GM23338 (cell line): ENCODE measurements at regions not wholly inside any gene's neighbourhood (a gene's known extent, or its start where the extent isn't known, plus 50 kb on each side); places are given as distances from the start of the nearest gene placed in this dataset.

Source experiments
- ATAC-seq: fragments of 200-7000 bp; cut with Tn5 transposase; 3 replicates; pipeline ENCODE4 v1.9.1; 2020
- DNase-seq: peaks from one replicate; pipeline ENCODE4 v3.0.0-alpha.2; 2015; ENCODE audit warnings: low spot score
- H2AFZ ChIP-seq: fragments of 200-600 bp; sonication (generic); 2 replicates; pipeline ENCODE4 v1.8.0; 2016; ENCODE audit warnings: antibody characterized with exemption, mild to moderate bottlenecking, moderate library complexity
- H3F3A ChIP-seq: fragments of 200-600 bp; sonication (generic); replicated peaks from 2 replicates; pipeline ENCODE4 v1.8.0; 2017; ENCODE audit warnings: antibody characterized with exemption, mixed run types, low read depth
- H3K27ac ChIP-seq: fragments of 200-600 bp; sonication (generic); 2 replicates; pipeline ENCODE4 v1.6.1; 2016; ENCODE audit warnings: low read depth
- H3K27me3 ChIP-seq: fragments of 200-600 bp; sonication (generic); 2 replicates; pipeline ENCODE4 v1.8.0; 2016; ENCODE audit warnings: mild to moderate bottlenecking, mixed run types, moderate library complexity; ENCODE audit not compliant: insufficient read depth
- H3K36me3 ChIP-seq: fragments of 200-600 bp; sonication (generic); 2 replicates; pipeline ENCODE4 v1.8.0; 2016; ENCODE audit warnings: mild to moderate bottlenecking; ENCODE audit not compliant: insufficient read depth
- H3K4me1 ChIP-seq: fragments of 200-600 bp; sonication (generic); 2 replicates; pipeline ENCODE4 v1.8.0; 2016; ENCODE audit warnings: mild to moderate bottlenecking, moderate library complexity; ENCODE audit not compliant: insufficient read depth
- H3K4me2 ChIP-seq: fragments of 200-600 bp; sonication (generic); 2 replicates; pipeline ENCODE4 v1.7.1; 2017; ENCODE audit warnings: mixed run types
- H3K4me3 ChIP-seq: fragments of 200-600 bp; sonication (generic); 2 replicates; pipeline ENCODE4 v1.6.1; 2016; ENCODE audit warnings: mixed run types
- H3K79me2 ChIP-seq: fragments of 200-600 bp; sonication (generic); replicated peaks from 2 replicates; pipeline ENCODE4 v1.8.0; 2017; ENCODE audit warnings: mild to moderate bottlenecking; ENCODE audit not compliant: insufficient read depth
- H3K9me2 ChIP-seq: fragments of 200-600 bp; sonication (generic); 2 replicates; pipeline ENCODE4 v1.8.0; 2017; ENCODE audit not compliant: insufficient read depth
- H4K20me1 ChIP-seq: fragments of 200-600 bp; sonication (generic); replicated peaks from 2 replicates; pipeline ENCODE4 v1.8.0; 2017; ENCODE audit warnings: mild to moderate bottlenecking; ENCODE audit not compliant: insufficient read depth
- H3K27ac Mint-ChIP-seq: 2 replicates; pipeline ENCODE4 v1.8.0; 2020; ENCODE audit warnings: inconsistent platforms, mild to moderate bottlenecking, moderate library complexity, mixed read lengths
- H3K27me3 Mint-ChIP-seq: 3 replicates; pipeline ENCODE4 v1.8.0; 2022; ENCODE audit warnings: low read depth, mild to moderate bottlenecking, moderate library complexity, mixed read lengths, inconsistent platforms; ENCODE audit not compliant: insufficient read depth, poor library complexity
- H3K36me3 Mint-ChIP-seq: 3 replicates; pipeline ENCODE4 v1.8.0; 2021; ENCODE audit warnings: low read depth, mild to moderate bottlenecking, inconsistent platforms, moderate library complexity, mixed read lengths
- H3K4me1 Mint-ChIP-seq: 3 replicates; pipeline ENCODE4 v1.8.0; 2020; ENCODE audit warnings: mild to moderate bottlenecking, inconsistent platforms, mixed read lengths
- H3K4me3 Mint-ChIP-seq: 3 replicates; pipeline ENCODE4 v1.8.0; 2021; ENCODE audit warnings: moderate library complexity, mild to moderate bottlenecking, inconsistent platforms, mixed read lengths
- H3K9me3 Mint-ChIP-seq: 3 replicates; pipeline ENCODE4 v1.8.0; 2020; ENCODE audit warnings: moderate library complexity, mild to moderate bottlenecking, inconsistent platforms, mixed read lengths
- CREB1 ChIP-seq: fragments of 250-450 bp; sonication (Bioruptor Pico); IDR thresholded peaks from 2 replicates; pipeline ENCODE4 v1.5.0; 2020; ENCODE audit warnings: low read depth, mild to moderate bottlenecking, moderate library complexity
- EZH2 ChIP-seq: fragments of 200-600 bp; sonication (generic); IDR thresholded peaks from one replicate; pipeline ENCODE4 v1.8.0; 2017; ENCODE audit warnings: antibody characterized with exemption, mild to moderate bottlenecking, low read depth; ENCODE audit not compliant: unreplicated experiment
- EZH2phosphoT487 ChIP-seq: fragments of 200-600 bp; sonication (generic); IDR thresholded peaks from one replicate; pipeline ENCODE4 v1.8.1; 2018; ENCODE audit warnings: antibody characterized with exemption; ENCODE audit not compliant: unreplicated experiment
- JUNB ChIP-seq: IDR thresholded peaks from one replicate; pipeline ENCODE4 v1.6.1; 2016; ENCODE audit warnings: antibody characterized with exemption; ENCODE audit not compliant: unreplicated experiment
- POLR2AphosphoS5 ChIP-seq: IDR thresholded peaks from 2 replicates; pipeline ENCODE4 v1.6.1; 2016; ENCODE audit warnings: antibody characterized with exemption, low read depth
- STAT1 ChIP-seq: IDR thresholded peaks from one replicate; pipeline ENCODE4 v1.6.1; 2016; ENCODE audit warnings: antibody characterized with exemption; ENCODE audit not compliant: unreplicated experiment
- ZNF114 ChIP-seq: fragments of 250-450 bp; sonication (Bioruptor Pico); IDR thresholded peaks from 2 replicates; pipeline ENCODE4 v1.5.0; 2020; ENCODE audit warnings: mild to moderate bottlenecking, moderate library complexity
- TF ChIP-seq, protein P1 (sequence below), 2 experiments: fragments of 200-600 bp in 1 of 2; sonication (generic) in 1 of 2; conservative IDR thresholded peaks; 2 replicates each; pipeline versions ENCODE4 v1.5.1 to v1.6.1; 2016 to 2017; ENCODE audit warnings: antibody characterized with exemption in 2 of 2, low read depth in 2 of 2, mild to moderate bottlenecking in 2 of 2, moderate library complexity in 1 of 2
- TF ChIP-seq, protein P2 (sequence below): IDR thresholded peaks from 2 replicates; pipeline ENCODE4 v1.6.1; 2016; ENCODE audit warnings: antibody characterized with exemption
- TF ChIP-seq, protein P3 (sequence below): IDR thresholded peaks from one replicate; pipeline ENCODE4 v1.6.1; 2018; ENCODE audit warnings: antibody characterized with exemption; ENCODE audit not compliant: unreplicated experiment
- TF ChIP-seq, protein P4 (sequence below): fragments of 250-450 bp; sonication (Bioruptor Pico); IDR thresholded peaks from 2 replicates; pipeline ENCODE4 v1.5.0; 2020; ENCODE audit warnings: mild to moderate bottlenecking, moderate library complexity

DNA sequence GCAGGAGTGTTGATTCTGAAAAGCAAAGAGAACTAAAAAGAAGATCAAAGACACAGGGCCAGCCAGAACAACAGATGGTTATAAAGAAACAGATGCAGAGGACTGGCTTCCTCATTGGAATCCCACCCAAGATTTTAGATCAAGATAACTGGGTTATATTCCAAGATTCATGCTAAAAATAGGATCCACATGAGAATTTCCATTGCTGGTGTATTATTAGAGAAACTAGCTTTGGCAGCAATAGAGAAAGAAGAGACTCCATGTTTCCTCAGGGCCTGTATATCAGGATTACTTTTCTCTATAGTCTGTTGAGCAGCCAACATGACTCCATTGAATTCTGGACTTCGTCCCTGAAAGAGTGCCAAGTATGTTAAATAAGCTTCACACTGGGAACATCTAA, 367.3 kb downstream of the TUSC1 start:
- Mint-ChIP-seq H3K4me3 (no peak overlapping the region), H3K4me1 (no peaks in the 10 kb centered on the region), H3K27ac (no peak overlapping the region), H3K36me3 (no peaks in the 10 kb centered on the region), H3K27me3 (no peaks in the 10 kb centered on the region), H3K9me3 (peaks cover 2% of the 10 kb centered on the region; the same call in 1 of the 3 replicates)
- no peak overlapping the region for H3K27ac ChIP-seq
- no peak overlapping the region for H3K4me2 ChIP-seq
- no peaks in the 10 kb centered on the region for H3K4me1 ChIP-seq
- H2AFZ ChIP-seq, result no peak overlapping the region
- H3K4me3 ChIP-seq, result no peak overlapping the region
- H3F3A ChIP-seq, result no peaks in the 10 kb centered on the region
- DNase-seq, result no peak
- H3K36me3 ChIP-seq, result no peaks in the 10 kb centered on the region
- H3K79me2 ChIP-seq, result no peaks in the 10 kb centered on the region
- H4K20me1 ChIP-seq, result no peaks in the 10 kb centered on the region
- peaks cover 4% of the 10 kb centered on the region; the same call in 1 of the 2 replicates for H3K9me2 ChIP-seq
- H3K27me3 ChIP-seq, result no peaks in the 10 kb centered on the region
- ATAC-seq, result no peak
- TF ChIP-seq, protein P1, sequence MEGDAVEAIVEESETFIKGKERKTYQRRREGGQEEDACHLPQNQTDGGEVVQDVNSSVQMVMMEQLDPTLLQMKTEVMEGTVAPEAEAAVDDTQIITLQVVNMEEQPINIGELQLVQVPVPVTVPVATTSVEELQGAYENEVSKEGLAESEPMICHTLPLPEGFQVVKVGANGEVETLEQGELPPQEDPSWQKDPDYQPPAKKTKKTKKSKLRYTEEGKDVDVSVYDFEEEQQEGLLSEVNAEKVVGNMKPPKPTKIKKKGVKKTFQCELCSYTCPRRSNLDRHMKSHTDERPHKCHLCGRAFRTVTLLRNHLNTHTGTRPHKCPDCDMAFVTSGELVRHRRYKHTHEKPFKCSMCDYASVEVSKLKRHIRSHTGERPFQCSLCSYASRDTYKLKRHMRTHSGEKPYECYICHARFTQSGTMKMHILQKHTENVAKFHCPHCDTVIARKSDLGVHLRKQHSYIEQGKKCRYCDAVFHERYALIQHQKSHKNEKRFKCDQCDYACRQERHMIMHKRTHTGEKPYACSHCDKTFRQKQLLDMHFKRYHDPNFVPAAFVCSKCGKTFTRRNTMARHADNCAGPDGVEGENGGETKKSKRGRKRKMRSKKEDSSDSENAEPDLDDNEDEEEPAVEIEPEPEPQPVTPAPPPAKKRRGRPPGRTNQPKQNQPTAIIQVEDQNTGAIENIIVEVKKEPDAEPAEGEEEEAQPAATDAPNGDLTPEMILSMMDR (conservative IDR thresholded peaks at IDR 0.05; ENCODE audit: low read depth in 2 of 2), result no peak
- TF ChIP-seq POLR2AphosphoS5, result no peak
- no peak for TF ChIP-seq STAT1
- TF ChIP-seq, protein P2, sequence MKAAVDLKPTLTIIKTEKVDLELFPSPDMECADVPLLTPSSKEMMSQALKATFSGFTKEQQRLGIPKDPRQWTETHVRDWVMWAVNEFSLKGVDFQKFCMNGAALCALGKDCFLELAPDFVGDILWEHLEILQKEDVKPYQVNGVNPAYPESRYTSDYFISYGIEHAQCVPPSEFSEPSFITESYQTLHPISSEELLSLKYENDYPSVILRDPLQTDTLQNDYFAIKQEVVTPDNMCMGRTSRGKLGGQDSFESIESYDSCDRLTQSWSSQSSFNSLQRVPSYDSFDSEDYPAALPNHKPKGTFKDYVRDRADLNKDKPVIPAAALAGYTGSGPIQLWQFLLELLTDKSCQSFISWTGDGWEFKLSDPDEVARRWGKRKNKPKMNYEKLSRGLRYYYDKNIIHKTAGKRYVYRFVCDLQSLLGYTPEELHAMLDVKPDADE, result no peak
- TF ChIP-seq JUNB, result no peak
- no peak for TF ChIP-seq EZH2

DNA sequence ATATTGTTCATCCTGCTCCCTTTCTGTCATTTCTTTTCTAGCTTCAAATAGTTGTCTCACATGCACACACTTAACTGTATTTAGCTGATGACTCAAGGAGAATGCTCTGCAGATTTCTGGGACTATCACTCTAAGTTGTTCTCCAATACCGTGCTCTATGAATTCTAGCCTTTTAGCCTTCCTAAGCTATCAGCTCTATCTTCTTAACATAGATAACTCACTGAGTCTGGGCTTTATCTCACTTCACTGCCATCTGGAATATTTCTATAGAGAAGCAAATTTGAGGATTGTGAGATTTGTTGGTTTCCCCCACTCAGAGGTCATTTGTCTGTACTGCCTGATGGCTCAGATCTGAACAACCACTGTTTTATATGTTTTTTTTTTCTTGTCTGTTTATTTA, 369.7 kb downstream of the TUSC1 start:
- H3K4me2 ChIP-seq, result no peak overlapping the region
- no peak for TF ChIP-seq ZNF114
- TF ChIP-seq CREB1 (CRISPR knock-in tag), result no peak
- TF ChIP-seq EZH2phosphoT487, result no peak
- TF ChIP-seq, protein P3, sequence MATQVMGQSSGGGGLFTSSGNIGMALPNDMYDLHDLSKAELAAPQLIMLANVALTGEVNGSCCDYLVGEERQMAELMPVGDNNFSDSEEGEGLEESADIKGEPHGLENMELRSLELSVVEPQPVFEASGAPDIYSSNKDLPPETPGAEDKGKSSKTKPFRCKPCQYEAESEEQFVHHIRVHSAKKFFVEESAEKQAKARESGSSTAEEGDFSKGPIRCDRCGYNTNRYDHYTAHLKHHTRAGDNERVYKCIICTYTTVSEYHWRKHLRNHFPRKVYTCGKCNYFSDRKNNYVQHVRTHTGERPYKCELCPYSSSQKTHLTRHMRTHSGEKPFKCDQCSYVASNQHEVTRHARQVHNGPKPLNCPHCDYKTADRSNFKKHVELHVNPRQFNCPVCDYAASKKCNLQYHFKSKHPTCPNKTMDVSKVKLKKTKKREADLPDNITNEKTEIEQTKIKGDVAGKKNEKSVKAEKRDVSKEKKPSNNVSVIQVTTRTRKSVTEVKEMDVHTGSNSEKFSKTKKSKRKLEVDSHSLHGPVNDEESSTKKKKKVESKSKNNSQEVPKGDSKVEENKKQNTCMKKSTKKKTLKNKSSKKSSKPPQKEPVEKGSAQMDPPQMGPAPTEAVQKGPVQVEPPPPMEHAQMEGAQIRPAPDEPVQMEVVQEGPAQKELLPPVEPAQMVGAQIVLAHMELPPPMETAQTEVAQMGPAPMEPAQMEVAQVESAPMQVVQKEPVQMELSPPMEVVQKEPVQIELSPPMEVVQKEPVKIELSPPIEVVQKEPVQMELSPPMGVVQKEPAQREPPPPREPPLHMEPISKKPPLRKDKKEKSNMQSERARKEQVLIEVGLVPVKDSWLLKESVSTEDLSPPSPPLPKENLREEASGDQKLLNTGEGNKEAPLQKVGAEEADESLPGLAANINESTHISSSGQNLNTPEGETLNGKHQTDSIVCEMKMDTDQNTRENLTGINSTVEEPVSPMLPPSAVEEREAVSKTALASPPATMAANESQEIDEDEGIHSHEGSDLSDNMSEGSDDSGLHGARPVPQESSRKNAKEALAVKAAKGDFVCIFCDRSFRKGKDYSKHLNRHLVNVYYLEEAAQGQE, result no peak
- TF ChIP-seq, protein P4, sequence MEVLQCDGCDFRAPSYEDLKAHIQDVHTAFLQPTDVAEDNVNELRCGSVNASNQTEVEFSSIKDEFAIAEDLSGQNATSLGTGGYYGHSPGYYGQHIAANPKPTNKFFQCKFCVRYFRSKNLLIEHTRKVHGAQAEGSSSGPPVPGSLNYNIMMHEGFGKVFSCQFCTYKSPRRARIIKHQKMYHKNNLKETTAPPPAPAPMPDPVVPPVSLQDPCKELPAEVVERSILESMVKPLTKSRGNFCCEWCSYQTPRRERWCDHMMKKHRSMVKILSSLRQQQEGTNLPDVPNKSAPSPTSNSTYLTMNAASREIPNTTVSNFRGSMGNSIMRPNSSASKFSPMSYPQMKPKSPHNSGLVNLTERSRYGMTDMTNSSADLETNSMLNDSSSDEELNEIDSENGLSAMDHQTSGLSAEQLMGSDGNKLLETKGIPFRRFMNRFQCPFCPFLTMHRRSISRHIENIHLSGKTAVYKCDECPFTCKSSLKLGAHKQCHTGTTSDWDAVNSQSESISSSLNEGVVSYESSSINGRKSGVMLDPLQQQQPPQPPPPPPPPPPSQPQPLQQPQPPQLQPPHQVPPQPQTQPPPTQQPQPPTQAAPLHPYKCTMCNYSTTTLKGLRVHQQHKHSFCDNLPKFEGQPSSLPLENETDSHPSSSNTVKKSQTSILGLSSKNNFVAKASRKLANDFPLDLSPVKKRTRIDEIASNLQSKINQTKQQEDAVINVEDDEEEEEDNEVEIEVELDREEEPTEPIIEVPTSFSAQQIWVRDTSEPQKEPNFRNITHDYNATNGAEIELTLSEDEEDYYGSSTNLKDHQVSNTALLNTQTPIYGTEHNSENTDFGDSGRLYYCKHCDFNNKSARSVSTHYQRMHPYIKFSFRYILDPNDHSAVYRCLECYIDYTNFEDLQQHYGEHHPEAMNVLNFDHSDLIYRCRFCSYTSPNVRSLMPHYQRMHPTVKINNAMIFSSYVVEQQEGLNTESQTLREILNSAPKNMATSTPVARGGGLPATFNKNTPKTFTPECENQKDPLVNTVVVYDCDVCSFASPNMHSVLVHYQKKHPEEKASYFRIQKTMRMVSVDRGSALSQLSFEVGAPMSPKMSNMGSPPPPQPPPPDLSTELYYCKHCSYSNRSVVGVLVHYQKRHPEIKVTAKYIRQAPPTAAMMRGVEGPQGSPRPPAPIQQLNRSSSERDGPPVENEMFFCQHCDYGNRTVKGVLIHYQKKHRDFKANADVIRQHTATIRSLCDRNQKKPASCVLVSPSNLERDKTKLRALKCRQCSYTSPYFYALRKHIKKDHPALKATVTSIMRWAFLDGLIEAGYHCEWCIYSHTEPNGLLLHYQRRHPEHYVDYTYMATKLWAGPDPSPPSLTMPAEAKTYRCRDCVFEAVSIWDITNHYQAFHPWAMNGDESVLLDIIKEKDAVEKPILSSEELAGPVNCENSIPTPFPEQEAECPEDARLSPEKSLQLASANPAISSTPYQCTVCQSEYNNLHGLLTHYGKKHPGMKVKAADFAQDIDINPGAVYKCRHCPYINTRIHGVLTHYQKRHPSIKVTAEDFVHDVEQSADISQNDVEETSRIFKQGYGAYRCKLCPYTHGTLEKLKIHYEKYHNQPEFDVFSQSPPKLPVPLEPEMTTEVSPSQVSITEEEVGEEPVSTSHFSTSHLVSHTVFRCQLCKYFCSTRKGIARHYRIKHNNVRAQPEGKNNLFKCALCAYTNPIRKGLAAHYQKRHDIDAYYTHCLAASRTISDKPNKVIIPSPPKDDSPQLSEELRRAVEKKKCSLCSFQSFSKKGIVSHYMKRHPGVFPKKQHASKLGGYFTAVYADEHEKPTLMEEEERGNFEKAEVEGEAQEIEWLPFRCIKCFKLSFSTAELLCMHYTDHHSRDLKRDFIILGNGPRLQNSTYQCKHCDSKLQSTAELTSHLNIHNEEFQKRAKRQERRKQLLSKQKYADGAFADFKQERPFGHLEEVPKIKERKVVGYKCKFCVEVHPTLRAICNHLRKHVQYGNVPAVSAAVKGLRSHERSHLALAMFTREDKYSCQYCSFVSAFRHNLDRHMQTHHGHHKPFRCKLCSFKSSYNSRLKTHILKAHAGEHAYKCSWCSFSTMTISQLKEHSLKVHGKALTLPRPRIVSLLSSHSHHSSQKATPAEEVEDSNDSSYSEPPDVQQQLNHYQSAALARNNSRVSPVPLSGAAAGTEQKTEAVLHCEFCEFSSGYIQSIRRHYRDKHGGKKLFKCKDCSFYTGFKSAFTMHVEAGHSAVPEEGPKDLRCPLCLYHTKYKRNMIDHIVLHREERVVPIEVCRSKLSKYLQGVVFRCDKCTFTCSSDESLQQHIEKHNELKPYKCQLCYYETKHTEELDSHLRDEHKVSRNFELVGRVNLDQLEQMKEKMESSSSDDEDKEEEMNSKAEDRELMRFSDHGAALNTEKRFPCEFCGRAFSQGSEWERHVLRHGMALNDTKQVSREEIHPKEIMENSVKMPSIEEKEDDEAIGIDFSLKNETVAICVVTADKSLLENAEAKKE (CRISPR knock-in tag), result no peak

More for the DNA sequence above, 369.7 kb downstream of the TUSC1 start:
- H3K27me3 ChIP-seq, result no peaks in the 10 kb centered on the region
- H3K4me3 ChIP-seq, result no peak overlapping the region
- no peaks in the 10 kb centered on the region for H3K4me1 ChIP-seq
- Mint-ChIP-seq H3K36me3 (no peaks in the 10 kb centered on the region), H3K9me3 (peaks cover 2% of the 10 kb centered on the region; the same call in 1 of the 3 replicates), H3K27me3 (no peaks in the 10 kb centered on the region), H3K4me3 (no peak overlapping the region), H3K27ac (no peak overlapping the region), H3K4me1 (no peaks in the 10 kb centered on the region)
- H3K27ac ChIP-seq, result no peak overlapping the region
- no peak overlapping the region for H2AFZ ChIP-seq
- no peaks in the 10 kb centered on the region for H3F3A ChIP-seq
- peaks cover 4% of the 10 kb centered on the region; the same call in 1 of the 2 replicates for H3K9me2 ChIP-seq
- H3K79me2 ChIP-seq, result no peaks in the 10 kb centered on the region
- H3K36me3 ChIP-seq, result no peaks in the 10 kb centered on the region
- DNase-seq (no peak), ATAC-seq (no peak)
- H4K20me1 ChIP-seq, result no peaks in the 10 kb centered on the region
